MCF 10A (cell line): ENCODE measurements at regions not wholly inside any gene's neighbourhood (a gene's known extent, or its start where the extent isn't known, plus 50 kb on each side); places are given as distances from the start of the nearest gene placed in this dataset.

ENCODE experiments used
- BruUV-seq: library from RNA; stranded (reverse); fragments of 400-500 nt; replicated peaks from 2 replicates; lab custom pipeline; 2021; lab: Mats Ljungman, UMichigan
- CTCF ChIA-PET: fragments of 300-600 bp; sonication (Branson Sonifier 250); formaldehyde crosslinking; extraction: SDS; loops from one replicate; lab custom pipeline; 2021; ENCODE audit warnings: antibody characterized with exemption, inconsistent platforms; lab: Yijun Ruan, JAX
- POLR2A ChIA-PET: fragments of 300-600, 350-650 bp; sonication (Branson Sonifier 250); formaldehyde crosslinking; extraction: SDS; loops from one replicate; lab custom pipeline; 2020; ENCODE audit warnings: antibody characterized with exemption, inconsistent platforms; lab: Yijun Ruan, JAX
- DNase-seq: peaks from one replicate; pipeline ENCODE4 v3.0.0-alpha.2; 2018; ENCODE audit not compliant: unreplicated experiment
- H3K27ac Mint-ChIP-seq: one replicate; pipeline ENCODE4 v1.8.0; 2022; ENCODE audit warnings: mild to moderate bottlenecking, low read depth, mixed read lengths; ENCODE audit not compliant: unreplicated experiment
- H3K27me3 Mint-ChIP-seq: one replicate; pipeline ENCODE4 v1.8.0; 2022; ENCODE audit warnings: mixed read lengths; ENCODE audit not compliant: insufficient read depth, unreplicated experiment
- H3K36me3 Mint-ChIP-seq: one replicate; pipeline ENCODE4 v1.8.0; 2022; ENCODE audit warnings: mild to moderate bottlenecking, moderate library complexity, mixed read lengths; ENCODE audit not compliant: insufficient read depth, unreplicated experiment
- H3K4me1 Mint-ChIP-seq: one replicate; pipeline ENCODE4 v1.8.0; 2022; ENCODE audit warnings: mixed read lengths; ENCODE audit not compliant: insufficient read depth, unreplicated experiment
- H3K4me3 Mint-ChIP-seq: one replicate; pipeline ENCODE4 v1.8.0; 2022; ENCODE audit warnings: mild to moderate bottlenecking, moderate library complexity, mixed read lengths; ENCODE audit not compliant: unreplicated experiment
- H3K9me3 Mint-ChIP-seq: one replicate; pipeline ENCODE4 v1.8.0; 2022; ENCODE audit warnings: mixed read lengths; ENCODE audit not compliant: unreplicated experiment
- intact Hi-C: fragments of 100-400 bp; cut with micrococcal nuclease; formaldehyde crosslinking; loops from 2 replicates; pipeline ENCODE4 v1.14.1; 2022
- TF ChIP-seq, protein P1 (sequence below): fragments of 200-600 bp; IDR thresholded peaks from one replicate; pipeline ENCODE4 v1.8.0; 2022; ENCODE audit warnings: antibody characterized with exemption, mild to moderate bottlenecking; ENCODE audit not compliant: unreplicated experiment

DNA sequence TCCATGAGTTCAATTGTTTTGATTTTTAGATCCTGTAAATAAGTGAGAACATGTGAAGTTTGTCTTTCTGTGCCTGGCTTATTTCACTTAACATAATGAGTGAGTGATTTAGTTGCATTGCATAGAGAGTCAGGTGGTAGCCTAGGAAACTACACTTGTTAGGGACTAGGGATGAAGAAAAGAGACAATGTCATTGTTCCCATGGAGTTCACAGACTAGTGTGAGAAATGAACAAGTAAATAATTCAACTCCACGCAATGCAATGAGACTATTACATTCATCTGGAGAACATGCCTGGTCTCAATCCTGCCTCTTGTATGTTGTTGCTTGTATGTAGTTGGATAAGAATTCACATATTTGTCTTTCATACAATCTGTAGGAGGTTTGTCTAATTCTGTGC lies 76.3 kb upstream of the B3GAT2 start:
- ChIA-PET CTCF (no interaction called here), POLR2A (no interaction called here)
- intact Hi-C loops, result no loop called here

DNA sequence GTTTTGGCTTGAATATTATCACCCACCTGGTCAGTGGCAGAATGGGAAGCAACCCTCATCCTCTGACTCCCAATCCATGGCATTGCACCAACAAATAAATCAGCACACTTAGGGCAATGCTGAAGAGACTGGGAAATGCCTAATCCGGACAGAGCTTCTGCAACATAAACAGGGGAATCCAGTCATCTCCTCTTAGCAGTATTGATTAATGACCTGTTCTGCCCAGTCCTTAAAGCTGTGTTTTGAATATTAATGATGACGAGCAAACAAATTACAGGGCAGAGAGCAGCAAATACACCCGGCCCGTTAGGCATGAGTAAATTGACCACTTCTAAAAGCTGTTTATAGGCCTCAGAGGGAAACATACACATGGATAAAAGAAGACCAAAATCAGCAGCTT lies 77.0 kb upstream of the B3GAT2 start:
- no TSS peak for BruUV-seq
- no peak overlapping the region for H3K27ac Mint-ChIP-seq
- CTCF ChIA-PET, result no interaction called here

More for the DNA sequence above, 76.3 kb upstream of the B3GAT2 start:
- H3K9me3 Mint-ChIP-seq, result no peaks in the 10 kb centered on the region
- no peak overlapping the region for H3K27ac Mint-ChIP-seq
- H3K36me3 Mint-ChIP-seq, result no peaks in the 10 kb centered on the region
- no peak overlapping the region for H3K4me3 Mint-ChIP-seq
- BruUV-seq, result no TSS peak
- DNase-seq, result no peak
- no peaks in the 10 kb centered on the region for H3K4me1 Mint-ChIP-seq
- H3K27me3 Mint-ChIP-seq, result peaks cover 6% of the 10 kb centered on the region
- TF ChIP-seq, protein P1, sequence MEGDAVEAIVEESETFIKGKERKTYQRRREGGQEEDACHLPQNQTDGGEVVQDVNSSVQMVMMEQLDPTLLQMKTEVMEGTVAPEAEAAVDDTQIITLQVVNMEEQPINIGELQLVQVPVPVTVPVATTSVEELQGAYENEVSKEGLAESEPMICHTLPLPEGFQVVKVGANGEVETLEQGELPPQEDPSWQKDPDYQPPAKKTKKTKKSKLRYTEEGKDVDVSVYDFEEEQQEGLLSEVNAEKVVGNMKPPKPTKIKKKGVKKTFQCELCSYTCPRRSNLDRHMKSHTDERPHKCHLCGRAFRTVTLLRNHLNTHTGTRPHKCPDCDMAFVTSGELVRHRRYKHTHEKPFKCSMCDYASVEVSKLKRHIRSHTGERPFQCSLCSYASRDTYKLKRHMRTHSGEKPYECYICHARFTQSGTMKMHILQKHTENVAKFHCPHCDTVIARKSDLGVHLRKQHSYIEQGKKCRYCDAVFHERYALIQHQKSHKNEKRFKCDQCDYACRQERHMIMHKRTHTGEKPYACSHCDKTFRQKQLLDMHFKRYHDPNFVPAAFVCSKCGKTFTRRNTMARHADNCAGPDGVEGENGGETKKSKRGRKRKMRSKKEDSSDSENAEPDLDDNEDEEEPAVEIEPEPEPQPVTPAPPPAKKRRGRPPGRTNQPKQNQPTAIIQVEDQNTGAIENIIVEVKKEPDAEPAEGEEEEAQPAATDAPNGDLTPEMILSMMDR, result no peak

DNA sequence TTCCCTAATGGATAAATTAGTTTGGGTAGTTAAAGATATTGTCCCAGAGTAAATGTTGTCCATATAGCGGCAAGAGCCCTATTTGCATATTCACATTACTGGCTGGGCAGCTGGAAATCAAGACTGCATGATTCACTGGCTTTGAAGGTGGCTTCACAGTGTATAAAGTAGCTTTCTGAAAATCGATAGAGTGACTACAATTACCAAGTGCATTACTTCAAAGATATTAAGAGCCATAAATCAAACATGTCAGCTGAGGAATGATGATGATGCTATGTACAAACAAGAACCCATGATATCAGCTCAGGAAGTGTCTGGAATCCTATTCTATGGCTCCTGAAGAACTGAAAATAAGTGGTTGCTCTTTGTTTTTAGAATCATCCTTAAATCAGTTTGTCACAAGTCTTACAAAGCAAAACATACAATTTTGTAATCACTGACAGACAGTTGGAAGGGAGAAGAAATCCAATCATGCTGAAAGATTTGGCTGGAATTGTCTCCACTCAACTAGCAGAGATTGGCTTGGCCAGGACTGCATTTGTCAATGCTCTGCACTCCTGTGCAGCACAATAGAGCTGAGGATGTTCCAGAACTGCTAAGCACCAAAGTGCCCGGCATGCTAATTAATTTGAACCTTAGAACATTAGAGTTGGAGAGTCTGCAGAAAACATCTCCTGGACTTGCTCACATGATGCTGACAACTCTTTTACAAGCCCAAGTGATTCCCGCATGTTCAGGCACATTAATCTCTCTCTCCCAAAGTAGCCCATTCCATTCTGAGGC lies 77.9 kb upstream of the B3GAT2 start:
- no TSS peak for BruUV-seq
- no peak for DNase-seq

More for the DNA sequence above, 77.0 kb upstream of the B3GAT2 start:
- POLR2A ChIA-PET, result no interaction called here
- TF ChIP-seq, protein P1, result no peak
- no peak overlapping the region for H3K4me3 Mint-ChIP-seq
- peaks cover 13% of the 10 kb centered on the region for H3K27me3 Mint-ChIP-seq
- DNase-seq, result no peak
- H3K4me1 Mint-ChIP-seq, result no peaks in the 10 kb centered on the region
- intact Hi-C loops, result no loop called here
- H3K36me3 Mint-ChIP-seq, result no peaks in the 10 kb centered on the region
- no peaks in the 10 kb centered on the region for H3K9me3 Mint-ChIP-seq

DNA sequence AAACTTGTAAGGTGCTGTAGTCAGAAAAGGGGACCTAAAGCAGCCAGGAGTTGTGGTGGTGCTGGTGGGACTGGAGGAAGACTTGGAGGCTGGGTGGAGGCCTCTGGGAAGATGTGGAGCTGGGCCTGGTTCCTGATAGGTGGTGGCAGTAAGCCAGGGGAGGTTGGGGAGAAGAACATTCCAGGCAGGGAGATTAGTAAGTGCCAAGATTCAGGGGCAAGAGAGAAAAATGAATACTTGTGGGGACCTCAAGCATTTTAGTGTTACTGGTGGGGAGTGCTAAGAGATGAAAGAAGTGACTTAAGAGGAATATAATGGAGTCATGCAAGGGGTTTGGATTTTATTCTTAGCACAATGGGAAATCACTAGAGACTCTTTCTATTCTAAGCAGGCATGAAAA lies 79.0 kb upstream of the B3GAT2 start:
- no TSS peak for BruUV-seq
- CTCF ChIA-PET, result interaction anchor here (1.2 kb wide), 1 partner anchor 21 kb away, joined by 3 read pairs; no protein-coding TSS in a partner anchor
- Mint-ChIP-seq H3K27ac (no peak overlapping the region), H3K9me3 (no peaks in the 10 kb centered on the region), H3K4me3 (no peak overlapping the region), H3K27me3 (peaks cover 28% of the 10 kb centered on the region), H3K36me3 (no peaks in the 10 kb centered on the region), H3K4me1 (no peaks in the 10 kb centered on the region)
- POLR2A ChIA-PET, result no interaction called here
- no peak for DNase-seq
- TF ChIP-seq, protein P1, result no peak
- intact Hi-C loops, result no loop called here

More for the DNA sequence above, 77.9 kb upstream of the B3GAT2 start:
- Mint-ChIP-seq H3K9me3 (no peaks in the 10 kb centered on the region), H3K27ac (no peak overlapping the region), H3K27me3 (peaks cover 17% of the 10 kb centered on the region), H3K4me3 (no peak overlapping the region), H3K36me3 (no peaks in the 10 kb centered on the region), H3K4me1 (no peaks in the 10 kb centered on the region)
- TF ChIP-seq, protein P1, result no peak
- intact Hi-C loops, result no loop called here
- ChIA-PET POLR2A (no interaction called here), CTCF (interaction anchor here (1.2 kb wide), 1 partner anchor 20 kb away, joined by 3 read pairs; no protein-coding TSS in a partner anchor)
